H1 (cell line): ENCODE measurements at regions not wholly inside any gene's neighbourhood (a gene's known extent, or its start where the extent isn't known, plus 50 kb on each side); places are given as distances from the start of the nearest gene placed in this dataset.

Experiments
- GABPA ChIP-seq: IDR thresholded peaks from 2 replicates; pipeline ENCODE4 v1.6.1; 2011; ENCODE audit warnings: mild to moderate bottlenecking, low read length, moderate library complexity, borderline replicate concordance; ENCODE audit not compliant: insufficient read depth
- HDAC6 ChIP-seq: IDR thresholded peaks from one replicate; pipeline ENCODE4 v1.7.1; 2012; ENCODE audit warnings: low read depth, mild to moderate bottlenecking, inconsistent platforms, low read length, moderate library complexity
- JUND ChIP-seq: IDR thresholded peaks from 2 replicates; pipeline ENCODE4 v1.6.1; 2011; ENCODE audit warnings: mild to moderate bottlenecking, improper control_type of control experiment, low read length
- RBBP5 ChIP-seq: IDR thresholded peaks from 2 replicates; pipeline ENCODE4 v1.7.1; 2012; ENCODE audit warnings: low read depth, mild to moderate bottlenecking, inconsistent platforms, low read length, moderate library complexity, borderline replicate concordance
- SRF ChIP-seq: IDR thresholded peaks from 2 replicates; pipeline ENCODE4 v1.6.1; 2011; ENCODE audit warnings: mild to moderate bottlenecking, low read depth, low read length, moderate library complexity
- TEAD4 ChIP-seq: IDR thresholded peaks from 2 replicates; pipeline ENCODE4 v1.6.1; 2012; ENCODE audit warnings: low read depth, low read length, inconsistent platforms, mixed read lengths
- ZNF274 ChIP-seq: IDR thresholded peaks from 2 replicates; pipeline ENCODE4 v1.7.0; 2012; ENCODE audit warnings: low read length, borderline replicate concordance; ENCODE audit errors: extremely low read depth
- TF ChIP-seq, protein P1 (sequence below): fragments of 300-600 bp; sonication (generic); IDR thresholded peaks from 2 replicates; pipeline ENCODE4 v1.7.1; 2012; ENCODE audit warnings: low read length, moderate library complexity, mild to moderate bottlenecking, inconsistent platforms; ENCODE audit not compliant: insufficient replicate concordance

DNA sequence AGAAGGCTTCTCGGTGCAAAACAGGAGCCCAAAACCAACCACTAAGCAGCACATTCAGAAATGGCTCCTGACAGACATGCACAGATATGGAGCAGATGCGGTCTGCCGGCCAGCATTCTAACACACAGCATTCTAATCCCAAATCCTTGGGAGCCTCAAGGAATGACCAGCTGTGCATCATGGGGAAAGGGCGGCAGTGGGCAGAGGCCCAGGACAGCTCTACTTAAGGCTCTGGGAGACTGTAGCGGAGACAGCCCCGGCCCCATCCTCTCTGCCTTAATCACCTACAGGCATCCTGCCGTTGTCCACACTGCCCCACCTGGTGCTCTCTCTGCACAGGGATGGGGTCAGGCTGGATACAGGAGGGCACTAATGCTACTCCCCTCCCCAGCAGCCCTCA, 1016.0 kb downstream of the UQCRFS1 start (continued):
- TF ChIP-seq, protein P1, sequence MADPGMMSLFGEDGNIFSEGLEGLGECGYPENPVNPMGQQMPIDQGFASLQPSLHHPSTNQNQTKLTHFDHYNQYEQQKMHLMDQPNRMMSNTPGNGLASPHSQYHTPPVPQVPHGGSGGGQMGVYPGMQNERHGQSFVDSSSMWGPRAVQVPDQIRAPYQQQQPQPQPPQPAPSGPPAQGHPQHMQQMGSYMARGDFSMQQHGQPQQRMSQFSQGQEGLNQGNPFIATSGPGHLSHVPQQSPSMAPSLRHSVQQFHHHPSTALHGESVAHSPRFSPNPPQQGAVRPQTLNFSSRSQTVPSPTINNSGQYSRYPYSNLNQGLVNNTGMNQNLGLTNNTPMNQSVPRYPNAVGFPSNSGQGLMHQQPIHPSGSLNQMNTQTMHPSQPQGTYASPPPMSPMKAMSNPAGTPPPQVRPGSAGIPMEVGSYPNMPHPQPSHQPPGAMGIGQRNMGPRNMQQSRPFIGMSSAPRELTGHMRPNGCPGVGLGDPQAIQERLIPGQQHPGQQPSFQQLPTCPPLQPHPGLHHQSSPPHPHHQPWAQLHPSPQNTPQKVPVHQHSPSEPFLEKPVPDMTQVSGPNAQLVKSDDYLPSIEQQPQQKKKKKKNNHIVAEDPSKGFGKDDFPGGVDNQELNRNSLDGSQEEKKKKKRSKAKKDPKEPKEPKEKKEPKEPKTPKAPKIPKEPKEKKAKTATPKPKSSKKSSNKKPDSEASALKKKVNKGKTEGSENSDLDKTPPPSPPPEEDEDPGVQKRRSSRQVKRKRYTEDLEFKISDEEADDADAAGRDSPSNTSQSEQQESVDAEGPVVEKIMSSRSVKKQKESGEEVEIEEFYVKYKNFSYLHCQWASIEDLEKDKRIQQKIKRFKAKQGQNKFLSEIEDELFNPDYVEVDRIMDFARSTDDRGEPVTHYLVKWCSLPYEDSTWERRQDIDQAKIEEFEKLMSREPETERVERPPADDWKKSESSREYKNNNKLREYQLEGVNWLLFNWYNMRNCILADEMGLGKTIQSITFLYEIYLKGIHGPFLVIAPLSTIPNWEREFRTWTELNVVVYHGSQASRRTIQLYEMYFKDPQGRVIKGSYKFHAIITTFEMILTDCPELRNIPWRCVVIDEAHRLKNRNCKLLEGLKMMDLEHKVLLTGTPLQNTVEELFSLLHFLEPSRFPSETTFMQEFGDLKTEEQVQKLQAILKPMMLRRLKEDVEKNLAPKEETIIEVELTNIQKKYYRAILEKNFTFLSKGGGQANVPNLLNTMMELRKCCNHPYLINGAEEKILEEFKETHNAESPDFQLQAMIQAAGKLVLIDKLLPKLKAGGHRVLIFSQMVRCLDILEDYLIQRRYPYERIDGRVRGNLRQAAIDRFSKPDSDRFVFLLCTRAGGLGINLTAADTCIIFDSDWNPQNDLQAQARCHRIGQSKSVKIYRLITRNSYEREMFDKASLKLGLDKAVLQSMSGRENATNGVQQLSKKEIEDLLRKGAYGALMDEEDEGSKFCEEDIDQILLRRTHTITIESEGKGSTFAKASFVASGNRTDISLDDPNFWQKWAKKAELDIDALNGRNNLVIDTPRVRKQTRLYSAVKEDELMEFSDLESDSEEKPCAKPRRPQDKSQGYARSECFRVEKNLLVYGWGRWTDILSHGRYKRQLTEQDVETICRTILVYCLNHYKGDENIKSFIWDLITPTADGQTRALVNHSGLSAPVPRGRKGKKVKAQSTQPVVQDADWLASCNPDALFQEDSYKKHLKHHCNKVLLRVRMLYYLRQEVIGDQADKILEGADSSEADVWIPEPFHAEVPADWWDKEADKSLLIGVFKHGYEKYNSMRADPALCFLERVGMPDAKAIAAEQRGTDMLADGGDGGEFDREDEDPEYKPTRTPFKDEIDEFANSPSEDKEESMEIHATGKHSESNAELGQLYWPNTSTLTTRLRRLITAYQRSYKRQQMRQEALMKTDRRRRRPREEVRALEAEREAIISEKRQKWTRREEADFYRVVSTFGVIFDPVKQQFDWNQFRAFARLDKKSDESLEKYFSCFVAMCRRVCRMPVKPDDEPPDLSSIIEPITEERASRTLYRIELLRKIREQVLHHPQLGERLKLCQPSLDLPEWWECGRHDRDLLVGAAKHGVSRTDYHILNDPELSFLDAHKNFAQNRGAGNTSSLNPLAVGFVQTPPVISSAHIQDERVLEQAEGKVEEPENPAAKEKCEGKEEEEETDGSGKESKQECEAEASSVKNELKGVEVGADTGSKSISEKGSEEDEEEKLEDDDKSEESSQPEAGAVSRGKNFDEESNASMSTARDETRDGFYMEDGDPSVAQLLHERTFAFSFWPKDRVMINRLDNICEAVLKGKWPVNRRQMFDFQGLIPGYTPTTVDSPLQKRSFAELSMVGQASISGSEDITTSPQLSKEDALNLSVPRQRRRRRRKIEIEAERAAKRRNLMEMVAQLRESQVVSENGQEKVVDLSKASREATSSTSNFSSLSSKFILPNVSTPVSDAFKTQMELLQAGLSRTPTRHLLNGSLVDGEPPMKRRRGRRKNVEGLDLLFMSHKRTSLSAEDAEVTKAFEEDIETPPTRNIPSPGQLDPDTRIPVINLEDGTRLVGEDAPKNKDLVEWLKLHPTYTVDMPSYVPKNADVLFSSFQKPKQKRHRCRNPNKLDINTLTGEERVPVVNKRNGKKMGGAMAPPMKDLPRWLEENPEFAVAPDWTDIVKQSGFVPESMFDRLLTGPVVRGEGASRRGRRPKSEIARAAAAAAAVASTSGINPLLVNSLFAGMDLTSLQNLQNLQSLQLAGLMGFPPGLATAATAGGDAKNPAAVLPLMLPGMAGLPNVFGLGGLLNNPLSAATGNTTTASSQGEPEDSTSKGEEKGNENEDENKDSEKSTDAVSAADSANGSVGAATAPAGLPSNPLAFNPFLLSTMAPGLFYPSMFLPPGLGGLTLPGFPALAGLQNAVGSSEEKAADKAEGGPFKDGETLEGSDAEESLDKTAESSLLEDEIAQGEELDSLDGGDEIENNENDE, result no peak
- no peak for TF ChIP-seq SRF
- TF ChIP-seq TEAD4, result no peak
- no peak for TF ChIP-seq RBBP5
- no peak for TF ChIP-seq HDAC6
- no peak for TF ChIP-seq GABPA
- TF ChIP-seq ZNF274, result no peak
- TF ChIP-seq JUND, result no peak
